Activated CD8-positive, alpha-beta T cell treated with anti-CD3 and anti-CD28 coated beads for 36 hours (primary cell): ENCODE measurements at regions not wholly inside any gene's neighbourhood (a gene's known extent, or its start where the extent isn't known, plus 50 kb on each side); places are given as distances from the start of the nearest gene placed in this dataset.

Experiments used
- ATAC-seq: fragments of 200-7000 bp; cut with Tn5 transposase; one replicate; pipeline ENCODE4 v1.10.0; 2021; ENCODE audit warnings: mild to moderate bottlenecking, moderate library complexity
- CTCF ChIA-PET: fragments of 350-600 bp; sonication (Branson Sonifier 250); formaldehyde crosslinking; loops from one replicate; lab custom pipeline; 2021; ENCODE audit warnings: antibody characterized with exemption; lab: Charles Lee
- POLR2A ChIA-PET: fragments of 350-600 bp; sonication (Branson Sonifier 250); formaldehyde crosslinking; loops from one replicate; lab custom pipeline; 2021; ENCODE audit warnings: antibody characterized with exemption; lab: Charles Lee
- DNase-seq: peaks from one replicate; pipeline ENCODE4 v3.0.0-alpha.2; 2020
- H3K27ac Mint-ChIP-seq: one replicate; pipeline ENCODE4 v1.8.0; 2021; ENCODE audit warnings: mild to moderate bottlenecking, mixed read lengths
- H3K27me3 Mint-ChIP-seq: one replicate; pipeline ENCODE4 v1.8.0; 2021; ENCODE audit warnings: mixed read lengths
- H3K36me3 Mint-ChIP-seq: one replicate; pipeline ENCODE4 v1.8.0; 2021; ENCODE audit warnings: low read depth, mixed read lengths
- H3K4me1 Mint-ChIP-seq: one replicate; pipeline ENCODE4 v1.8.0; 2021; ENCODE audit warnings: low read depth, mixed read lengths
- H3K4me3 Mint-ChIP-seq: one replicate; pipeline ENCODE4 v1.8.0; 2021; ENCODE audit warnings: mild to moderate bottlenecking, moderate library complexity, mixed read lengths
- H3K9me3 Mint-ChIP-seq: one replicate; pipeline ENCODE4 v1.8.0; 2021; ENCODE audit warnings: mixed read lengths
- CTCF ChIP-seq: fragments of 200-600 bp; IDR thresholded peaks from one replicate; pipeline ENCODE4 v1.8.0; 2022; ENCODE audit warnings: antibody characterized with exemption, mild to moderate bottlenecking
- intact Hi-C: fragments of 100-400 bp; cut with micrococcal nuclease; formaldehyde crosslinking; loops from one replicate; pipeline ENCODE4 v1.10.0; 2022

- Mint-ChIP-seq H3K9me3 (peaks cover 11% of the 10 kb centered on the region), H3K27ac (no peak overlapping the region)
- no peak for ATAC-seq
Observed at GRCh38 chr14:84885061-84885460, 644.9 kb upstream of the FLRT2 start.

GRCh38 chr14:84891404-84891803, 638.5 kb upstream of the FLRT2 start:
- no peaks in the 10 kb centered on the region for H3K36me3 Mint-ChIP-seq
- peaks cover 8% of the 10 kb centered on the region for H3K9me3 Mint-ChIP-seq
- no peak for ATAC-seq
- H3K4me3 Mint-ChIP-seq = no peak overlapping the region
- ChIA-PET POLR2A (no interaction called here), CTCF (no interaction called here)
- H3K27me3 Mint-ChIP-seq = no peaks in the 10 kb centered on the region
- intact Hi-C loops = no loop called here
- TF ChIP-seq CTCF = no peak
- no peak for DNase-seq
- no peaks in the 10 kb centered on the region for H3K4me1 Mint-ChIP-seq
- H3K27ac Mint-ChIP-seq = no peak overlapping the region

More at GRCh38 chr14:84885061-84885460, 644.9 kb upstream of the FLRT2 start:
- CTCF ChIA-PET = no interaction called here
- Mint-ChIP-seq H3K4me1 (no peaks in the 10 kb centered on the region), H3K27me3 (no peaks in the 10 kb centered on the region), H3K36me3 (no peaks in the 10 kb centered on the region), H3K4me3 (no peak overlapping the region)
- intact Hi-C loops = no loop called here
- POLR2A ChIA-PET = no interaction called here
- no peak for TF ChIP-seq CTCF
- no peak for DNase-seq

- H3K36me3 Mint-ChIP-seq = no peaks in the 10 kb centered on the region
- no peaks in the 10 kb centered on the region for H3K4me1 Mint-ChIP-seq
- ChIA-PET POLR2A (no interaction called here), CTCF (no interaction called here)
- peaks cover 12% of the 10 kb centered on the region for H3K9me3 Mint-ChIP-seq
- TF ChIP-seq CTCF = no peak
- DNase-seq = no peak
- intact Hi-C loops = no loop called here
- H3K27me3 Mint-ChIP-seq = no peaks in the 10 kb centered on the region
- no peak overlapping the region for H3K4me3 Mint-ChIP-seq
- no peak overlapping the region for H3K27ac Mint-ChIP-seq
- no peak for ATAC-seq
Observed at GRCh38 chr14:84894254-84894653, 635.7 kb upstream of the FLRT2 start.

GRCh38 chr14:84922370-84922769, 607.6 kb upstream of the FLRT2 start:
- CTCF ChIA-PET = no interaction called here
- no peak overlapping the region for H3K4me3 Mint-ChIP-seq
- H3K27ac Mint-ChIP-seq = no peak overlapping the region
- ATAC-seq = no peak
- H3K4me1 Mint-ChIP-seq = no peaks in the 10 kb centered on the region
- no peaks in the 10 kb centered on the region for H3K27me3 Mint-ChIP-seq
- intact Hi-C loops = no loop called here
- DNase-seq = no peak
- H3K36me3 Mint-ChIP-seq = no peaks in the 10 kb centered on the region
- peaks cover 7% of the 10 kb centered on the region for H3K9me3 Mint-ChIP-seq
- no peak for TF ChIP-seq CTCF
- POLR2A ChIA-PET = no interaction called here

GRCh38 chr14:84926656-84927055, 603.3 kb upstream of the FLRT2 start:
- H3K27ac Mint-ChIP-seq = no peak overlapping the region
- H3K4me3 Mint-ChIP-seq = no peak overlapping the region
- no peaks in the 10 kb centered on the region for H3K36me3 Mint-ChIP-seq
- no peak for ATAC-seq
- ChIA-PET CTCF (no interaction called here), POLR2A (no interaction called here)
- no peaks in the 10 kb centered on the region for H3K4me1 Mint-ChIP-seq
- DNase-seq = no peak
- TF ChIP-seq CTCF = no peak
- H3K9me3 Mint-ChIP-seq = peaks cover 12% of the 10 kb centered on the region
- H3K27me3 Mint-ChIP-seq = no peaks in the 10 kb centered on the region
- intact Hi-C loops = no loop called here
